ENCODE measurements at regions not wholly inside any gene's neighbourhood (a gene's known extent, or its start where the extent isn't known, plus 50 kb on each side); places are given as distances from the start of the nearest gene placed in this dataset.

DNA sequence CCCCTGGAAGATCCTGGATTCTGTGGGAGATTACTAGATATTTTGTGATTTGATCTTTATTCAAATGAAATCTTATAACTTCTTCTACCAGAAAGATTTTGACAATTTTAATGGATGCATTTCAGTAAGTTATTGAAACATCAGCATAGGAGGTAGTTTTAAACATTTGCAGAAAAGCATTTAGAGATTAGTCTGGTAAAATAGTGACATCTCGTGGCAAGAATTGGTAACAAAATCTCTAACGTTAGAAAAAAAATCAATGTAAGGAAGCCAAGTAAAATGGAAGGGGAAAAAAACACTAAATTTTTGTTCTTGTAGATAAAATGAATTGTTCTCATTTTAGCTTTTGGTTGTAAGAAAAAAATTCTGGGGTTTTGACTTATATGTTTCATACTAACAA lies 73.3 kb downstream of the TASL start:
- DNase-seq (ENCODE audit: low read depth, low spot score) = peak; percentile 54

DNA sequence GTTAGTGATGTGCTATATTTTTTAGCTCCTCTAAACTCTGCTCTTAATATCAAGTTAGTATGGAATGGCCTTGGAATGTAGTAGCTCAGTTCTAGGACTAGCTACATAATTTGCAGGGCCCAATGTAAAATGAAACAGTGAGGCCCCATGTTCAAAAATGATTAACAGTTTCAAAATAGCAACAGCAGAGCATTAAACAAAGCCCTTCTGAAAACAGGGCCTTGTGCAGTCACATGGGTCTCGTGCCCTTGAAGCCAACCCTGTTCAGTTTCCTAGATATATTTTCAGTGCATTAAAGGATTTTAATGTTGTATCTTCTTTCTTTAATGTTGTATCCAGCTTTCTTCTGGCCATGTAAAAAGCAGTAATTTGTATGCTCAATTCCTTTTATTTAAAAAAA lies 82.1 kb downstream of the TASL start:
- DNase-seq (ENCODE audit: low read depth, low spot score) = no peak

DNA sequence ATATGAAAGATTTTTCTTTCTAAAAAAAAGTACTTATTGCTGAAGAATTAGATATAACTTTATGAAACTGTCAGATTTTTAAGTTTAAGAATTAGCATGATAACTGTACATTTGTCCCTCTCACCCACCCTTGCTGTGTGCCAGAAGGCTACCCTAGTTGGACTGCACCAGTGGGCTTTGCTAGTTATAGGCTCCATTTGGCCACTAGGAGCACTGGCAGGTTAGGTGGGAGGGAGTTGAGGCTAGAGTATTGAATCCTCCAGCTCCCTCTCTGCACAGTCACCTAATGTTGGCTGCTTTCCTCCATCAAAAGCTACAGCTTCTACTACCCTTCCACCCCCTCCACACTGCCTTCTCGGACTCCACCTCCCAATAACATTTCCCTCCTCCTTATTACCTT lies 84.2 kb downstream of the TASL start:
- DNase-seq (ENCODE audit: low read depth, low spot score) = no peak

- no peak for DNase-seq (ENCODE audit: low read depth, low spot score)
These were observed 88.2 kb downstream of the TASL start for GRCh38 chrX:30489323-30489722.

DNA sequence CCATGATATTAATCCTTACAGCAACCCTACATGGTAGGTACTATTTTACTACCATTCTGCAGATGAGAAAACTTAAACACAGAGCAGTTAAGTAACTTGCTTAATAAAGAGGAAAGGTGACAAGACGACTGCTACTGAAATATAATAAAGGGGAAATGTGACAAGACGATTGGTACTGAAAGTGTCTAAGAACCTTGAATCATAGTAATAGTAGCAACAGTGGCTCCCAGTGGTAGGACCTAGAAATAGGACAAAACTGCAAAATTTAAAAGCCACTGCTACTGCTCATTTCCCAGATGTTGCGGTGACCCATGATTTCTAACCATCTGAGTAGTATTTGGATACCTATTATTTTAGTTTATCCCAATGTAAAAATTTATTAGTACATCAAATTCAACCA lies 89.5 kb downstream of the TASL start:
- no peak for DNase-seq (ENCODE audit: low read depth, low spot score)

DNA sequence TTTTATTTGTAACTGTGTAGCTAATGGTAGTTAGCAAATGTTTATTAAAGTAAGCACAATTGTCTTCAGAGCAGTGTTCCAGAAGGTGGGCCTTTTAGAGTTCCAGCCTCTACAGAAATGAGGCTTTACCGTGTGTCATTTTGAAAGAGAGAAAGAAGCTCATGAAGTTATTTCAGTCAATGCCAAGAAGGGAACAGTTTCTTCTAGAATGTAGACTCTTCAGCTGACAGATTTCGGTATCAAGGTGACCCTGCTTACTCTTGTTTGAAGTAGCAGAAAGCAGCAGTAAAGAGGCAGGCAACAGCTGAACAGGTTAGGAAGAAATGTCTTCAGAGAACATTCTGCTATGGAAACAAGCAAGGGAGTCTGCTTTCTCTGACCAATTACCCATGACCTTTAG lies 93.6 kb downstream of the TASL start:
- DNase-seq (ENCODE audit: low read depth, low spot score) = no peak

DNA sequence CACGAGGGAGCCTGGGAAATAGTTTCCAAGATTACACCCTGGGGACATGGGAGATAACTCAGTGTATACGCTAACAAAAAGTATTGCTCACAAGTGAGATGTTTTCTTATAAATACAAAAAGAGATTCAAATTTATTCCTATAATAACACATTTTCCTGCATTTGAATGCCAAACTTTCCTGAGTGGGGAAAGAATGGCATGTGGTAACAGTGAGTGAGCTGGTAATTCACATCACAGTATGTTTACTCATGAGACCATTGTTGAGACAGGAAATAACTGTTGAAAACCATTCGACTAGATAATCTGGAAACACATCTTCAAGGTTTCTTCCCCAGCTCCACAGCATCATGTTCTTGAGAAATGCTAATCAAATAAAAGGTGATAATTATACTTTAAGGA lies 109.1 kb downstream of the TASL start:
- peak; percentile 2 for DNase-seq (ENCODE audit: low read depth, low spot score)
